AG09319 (cell line): ENCODE measurements at regions not wholly inside any gene's neighbourhood (a gene's known extent, or its start where the extent isn't known, plus 50 kb on each side); places are given as distances from the start of the nearest gene placed in this dataset.
"Not testable (repeated sequence)": the region's sequence is repeated elsewhere in the genome, so short reads cannot be mapped to it uniquely, and the experiment has no call there.

Experiments
- DNase-seq: peaks from one replicate; pipeline ENCODE4 v3.0.0-alpha.2; 2010; ENCODE audit warnings: low read depth; ENCODE audit errors: extremely low read depth
- CTCF ChIP-seq: IDR thresholded peaks from 2 replicates; pipeline ENCODE4 v1.5.1; 2011; ENCODE audit warnings: low read depth, mild to moderate bottlenecking, inconsistent platforms, low read length, moderate library complexity

- TF ChIP-seq CTCF = no peak
- DNase-seq = no peak
Observed at GRCh38 chr18:47696870-47697269, 233.6 kb downstream of the SMAD2 start.

GRCh38 chr18:47691611-47692010 lies 238.8 kb downstream of the SMAD2 start:
- no peak for DNase-seq
- TF ChIP-seq CTCF = no peak

- not testable (repeated sequence) for DNase-seq
Observed at GRCh38 chr18:47690778-47691177, 239.7 kb downstream of the SMAD2 start.

- TF ChIP-seq CTCF = no peak
- DNase-seq = no peak
Observed at GRCh38 chr18:47689371-47689770, 241.1 kb downstream of the SMAD2 start.

GRCh38 chr18:47686806-47687205 lies 243.7 kb downstream of the SMAD2 start:
- TF ChIP-seq CTCF = no peak
- no peak for DNase-seq

- DNase-seq = no peak
Observed at GRCh38 chr18:47683774-47684173, 246.7 kb downstream of the SMAD2 start.

GRCh38 chr18:47682876-47683275 lies 247.6 kb downstream of the SMAD2 start:
- DNase-seq = no peak
- no peak for TF ChIP-seq CTCF

More at GRCh38 chr18:47683774-47684173, 246.7 kb downstream of the SMAD2 start:
- TF ChIP-seq CTCF = no peak

GRCh38 chr18:47680488-47680887 lies 250.0 kb downstream of the SMAD2 start:
- no peak for TF ChIP-seq CTCF
- DNase-seq = no peak
